HEK293 (cell line): ENCODE measurements at regions not wholly inside any gene's neighbourhood (a gene's known extent, or its start where the extent isn't known, plus 50 kb on each side); places are given as distances from the start of the nearest gene placed in this dataset.

Experiments used
- CTCF ChIA-PET: fragments of 350-600 bp; formaldehyde crosslinking; extraction: SDS; loops from one replicate; lab custom pipeline; 2021; ENCODE audit warnings: antibody characterized with exemption; lab: Yijun Ruan, JAX
- POLR2A ChIA-PET: fragments of 300-600 bp; formaldehyde crosslinking; extraction: SDS; loops from one replicate; lab custom pipeline; 2020; ENCODE audit warnings: antibody characterized with exemption, inconsistent platforms; lab: Yijun Ruan, JAX
- H3K27ac ChIP-seq: fragments of 200-500 bp; sonication (Bioruptor generic); 2 replicates; pipeline ENCODE4 v1.5.1; 2014; ENCODE audit warnings: low read depth, low read length, control low read depth, inconsistent platforms; ENCODE audit errors: extremely low read depth
- H3K36me3 ChIP-seq, 2 experiments: fragments of 200-500 bp in 1 of 2; sonication (Bioruptor generic) in 1 of 2; 1 replicate in 1 of 2; 2 replicates in 1 of 2; pipeline ENCODE4 v1.5.1; 2014 to 2017; ENCODE audit warnings: inconsistent platforms in 2 of 2, low read length in 2 of 2; ENCODE audit not compliant: control insufficient read depth in 2 of 2, insufficient read depth in 1 of 2
- H3K4me1 ChIP-seq: fragments of 200-500 bp; sonication (Bioruptor generic); 2 replicates; pipeline ENCODE4 v1.5.1; 2014; ENCODE audit warnings: mild to moderate bottlenecking, low read length, inconsistent platforms; ENCODE audit not compliant: control insufficient read depth, insufficient read depth
- H3K4me3 ChIP-seq: 2 replicates; pipeline ENCODE4 v1.5.1; 2011; ENCODE audit warnings: low read depth, mild to moderate bottlenecking, control low read depth, low read length, moderate library complexity
- H3K9me3 ChIP-seq: fragments of 200-500 bp; sonication (Bioruptor generic); 2 replicates; pipeline ENCODE4 v1.5.1; 2014; ENCODE audit warnings: low read depth, low read length, inconsistent platforms; ENCODE audit not compliant: control insufficient read depth, insufficient read depth
- MZF1 ChIP-seq: fragments of 450-650 bp; formaldehyde crosslinking; IDR thresholded peaks from 2 replicates; pipeline ENCODE4 v1.5.1; 2017; ENCODE audit warnings: missing biosample characterization, missing genetic modification characterization, borderline replicate concordance
- OVOL3 ChIP-seq: fragments of 450-650 bp; formaldehyde crosslinking; IDR thresholded peaks from 2 replicates; pipeline ENCODE4 v1.5.1; 2016; ENCODE audit warnings: missing biosample characterization, missing genetic modification characterization
- SCRT1 ChIP-seq: fragments of 450-650 bp; formaldehyde crosslinking; IDR thresholded peaks from 2 replicates; pipeline ENCODE4 v1.5.1; 2016; ENCODE audit warnings: missing biosample characterization, missing genetic modification characterization, borderline replicate concordance
- ZBTB20 ChIP-seq: fragments of 450-650 bp; formaldehyde crosslinking; IDR thresholded peaks from 2 replicates; pipeline ENCODE4 v1.5.1; 2016; ENCODE audit warnings: missing biosample characterization, missing genetic modification characterization
- ZNF169 ChIP-seq: fragments of 450-650 bp; formaldehyde crosslinking; IDR thresholded peaks from 2 replicates; pipeline ENCODE4 v1.5.1; 2016; ENCODE audit warnings: missing biosample characterization, missing genetic modification characterization
- ZNF184 ChIP-seq: fragments of 450-650 bp; IDR thresholded peaks from 2 replicates; pipeline ENCODE4 v1.5.1; 2018; ENCODE audit warnings: missing biosample characterization, mild to moderate bottlenecking, missing genetic modification characterization
- ZNF221 ChIP-seq: fragments of 450-650 bp; formaldehyde crosslinking; IDR thresholded peaks from 2 replicates; pipeline ENCODE4 v1.5.1; 2017; ENCODE audit warnings: missing biosample characterization, missing genetic modification characterization, borderline replicate concordance
- ZNF677 ChIP-seq: fragments of 450-650 bp; IDR thresholded peaks from 2 replicates; pipeline ENCODE4 v1.5.0; 2018; ENCODE audit warnings: missing biosample characterization, mild to moderate bottlenecking, missing genetic modification characterization, moderate library complexity
- ZNF707 ChIP-seq: fragments of 450-650 bp; formaldehyde crosslinking; IDR thresholded peaks from 2 replicates; pipeline ENCODE4 v1.5.1; 2016; ENCODE audit warnings: missing biosample characterization, missing genetic modification characterization
- ZNF768 ChIP-seq: fragments of 450-650 bp; formaldehyde crosslinking; IDR thresholded peaks from 2 replicates; pipeline ENCODE4 v1.5.1; 2018; ENCODE audit warnings: missing biosample characterization, mild to moderate bottlenecking, missing genetic modification characterization
- ZXDB ChIP-seq: fragments of 450-650 bp; formaldehyde crosslinking; IDR thresholded peaks from 2 replicates; pipeline ENCODE4 v1.5.1; 2016; ENCODE audit warnings: missing biosample characterization, missing genetic modification characterization
- TF ChIP-seq, protein P1 (sequence below): fragments of 450-650 bp; formaldehyde crosslinking; IDR thresholded peaks from 2 replicates; pipeline ENCODE4 v1.5.1; 2016; ENCODE audit warnings: missing biosample characterization, missing genetic modification characterization, borderline replicate concordance
- TF ChIP-seq, protein P2 (sequence below): fragments of 450-650 bp; formaldehyde crosslinking; IDR thresholded peaks from 2 replicates; pipeline ENCODE4 v1.5.1; 2017; ENCODE audit warnings: missing biosample characterization, missing genetic modification characterization
- TF ChIP-seq, protein P3 (sequence below): fragments of 450-650 bp; formaldehyde crosslinking; IDR thresholded peaks from 2 replicates; pipeline ENCODE4 v1.5.1; 2016; ENCODE audit warnings: missing biosample characterization, missing genetic modification characterization
- TF ChIP-seq, protein P4 (sequence below): fragments of 450-650 bp; formaldehyde crosslinking; IDR thresholded peaks from 2 replicates; pipeline ENCODE4 v1.5.1; 2016; ENCODE audit warnings: missing biosample characterization, missing genetic modification characterization, low read depth

DNA sequence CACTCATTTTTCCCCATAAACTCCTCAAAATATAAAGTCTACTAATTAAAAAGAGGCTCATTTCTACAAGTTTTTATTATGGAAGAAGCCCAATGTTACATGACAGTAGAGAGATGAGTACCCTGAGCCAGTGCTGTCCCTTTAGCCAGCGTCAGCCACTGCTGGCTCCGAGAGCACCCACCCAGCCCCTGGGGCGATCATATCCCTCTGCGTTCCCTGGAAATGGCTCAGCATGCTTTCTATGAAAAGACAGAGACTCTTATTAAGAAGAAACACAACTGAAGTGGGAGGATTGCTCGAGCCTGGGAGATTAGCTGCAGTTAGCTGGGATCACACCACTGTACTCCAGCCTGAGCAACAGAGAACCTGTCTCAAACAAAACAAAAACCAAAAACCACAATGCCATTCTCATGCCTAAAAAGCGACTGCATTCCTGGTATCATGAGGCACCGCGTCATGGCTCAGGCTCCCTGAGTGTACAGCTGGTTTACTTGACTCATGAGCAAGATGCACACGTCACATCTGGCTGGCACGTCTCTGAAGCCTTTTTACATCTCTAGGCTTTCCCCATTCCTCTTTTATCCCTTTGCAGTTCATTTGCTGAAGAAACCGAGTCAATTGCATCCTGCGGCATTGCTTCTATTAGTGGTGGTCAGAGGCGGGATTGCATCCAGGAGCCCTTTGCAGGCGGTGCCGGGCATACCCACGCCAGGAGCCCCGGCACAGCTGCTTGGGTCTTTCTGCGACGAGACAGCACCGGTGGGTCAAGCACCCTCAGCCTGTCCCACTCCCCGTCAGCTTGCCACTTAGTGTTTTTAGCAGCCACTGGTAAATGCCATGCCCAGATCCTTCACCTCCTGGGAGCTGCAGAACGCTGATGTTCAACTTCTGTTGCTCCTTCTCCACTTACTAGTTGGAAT is 119.9 kb downstream of the CTTN start:
- TF ChIP-seq, protein P1, sequence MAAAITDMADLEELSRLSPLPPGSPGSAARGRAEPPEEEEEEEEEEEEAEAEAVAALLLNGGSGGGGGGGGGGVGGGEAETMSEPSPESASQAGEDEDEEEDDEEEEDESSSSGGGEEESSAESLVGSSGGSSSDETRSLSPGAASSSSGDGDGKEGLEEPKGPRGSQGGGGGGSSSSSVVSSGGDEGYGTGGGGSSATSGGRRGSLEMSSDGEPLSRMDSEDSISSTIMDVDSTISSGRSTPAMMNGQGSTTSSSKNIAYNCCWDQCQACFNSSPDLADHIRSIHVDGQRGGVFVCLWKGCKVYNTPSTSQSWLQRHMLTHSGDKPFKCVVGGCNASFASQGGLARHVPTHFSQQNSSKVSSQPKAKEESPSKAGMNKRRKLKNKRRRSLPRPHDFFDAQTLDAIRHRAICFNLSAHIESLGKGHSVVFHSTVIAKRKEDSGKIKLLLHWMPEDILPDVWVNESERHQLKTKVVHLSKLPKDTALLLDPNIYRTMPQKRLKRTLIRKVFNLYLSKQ (tag by site-specific recombination), result no peak
- no peak for TF ChIP-seq ZNF169 (tag by site-specific recombination)
- TF ChIP-seq, protein P2, sequence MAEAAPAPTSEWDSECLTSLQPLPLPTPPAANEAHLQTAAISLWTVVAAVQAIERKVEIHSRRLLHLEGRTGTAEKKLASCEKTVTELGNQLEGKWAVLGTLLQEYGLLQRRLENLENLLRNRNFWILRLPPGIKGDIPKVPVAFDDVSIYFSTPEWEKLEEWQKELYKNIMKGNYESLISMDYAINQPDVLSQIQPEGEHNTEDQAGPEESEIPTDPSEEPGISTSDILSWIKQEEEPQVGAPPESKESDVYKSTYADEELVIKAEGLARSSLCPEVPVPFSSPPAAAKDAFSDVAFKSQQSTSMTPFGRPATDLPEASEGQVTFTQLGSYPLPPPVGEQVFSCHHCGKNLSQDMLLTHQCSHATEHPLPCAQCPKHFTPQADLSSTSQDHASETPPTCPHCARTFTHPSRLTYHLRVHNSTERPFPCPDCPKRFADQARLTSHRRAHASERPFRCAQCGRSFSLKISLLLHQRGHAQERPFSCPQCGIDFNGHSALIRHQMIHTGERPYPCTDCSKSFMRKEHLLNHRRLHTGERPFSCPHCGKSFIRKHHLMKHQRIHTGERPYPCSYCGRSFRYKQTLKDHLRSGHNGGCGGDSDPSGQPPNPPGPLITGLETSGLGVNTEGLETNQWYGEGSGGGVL (tag by site-specific recombination), result no peak
- TF ChIP-seq ZNF221 (tag by site-specific recombination), result no peak
- TF ChIP-seq, protein P3, sequence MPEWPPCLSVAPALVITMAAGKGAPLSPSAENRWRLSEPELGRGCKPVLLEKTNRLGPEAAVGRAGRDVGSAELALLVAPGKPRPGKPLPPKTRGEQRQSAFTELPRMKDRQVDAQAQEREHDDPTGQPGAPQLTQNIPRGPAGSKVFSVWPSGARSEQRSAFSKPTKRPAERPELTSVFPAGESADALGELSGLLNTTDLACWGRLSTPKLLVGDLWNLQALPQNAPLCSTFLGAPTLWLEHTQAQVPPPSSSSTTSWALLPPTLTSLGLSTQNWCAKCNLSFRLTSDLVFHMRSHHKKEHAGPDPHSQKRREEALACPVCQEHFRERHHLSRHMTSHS, result no peak
- no peak for TF ChIP-seq MZF1 (tag by site-specific recombination)
- TF ChIP-seq SCRT1 (tag by site-specific recombination), result no peak
- no peak for TF ChIP-seq ZNF677
- TF ChIP-seq ZXDB, result no peak
- TF ChIP-seq ZBTB20, result no peak
- no peak for TF ChIP-seq ZNF184 (tag by site-specific recombination)
- no peak for TF ChIP-seq OVOL3 (tag by site-specific recombination)
- TF ChIP-seq ZNF768 (tag by site-specific recombination), result no peak
- no peak for TF ChIP-seq ZNF707 (tag by site-specific recombination)
- POLR2A ChIA-PET, result no interaction called here
- H3K9me3 ChIP-seq, result no peaks in the 10 kb centered on the region
- no peak overlapping the region for H3K4me3 ChIP-seq
- H3K27ac ChIP-seq, result no peak overlapping the region
- CTCF ChIA-PET, result no interaction called here
- H3K4me1 ChIP-seq, result no peaks in the 10 kb centered on the region
- H3K36me3 ChIP-seq, result no peaks in the 10 kb centered on the region

DNA sequence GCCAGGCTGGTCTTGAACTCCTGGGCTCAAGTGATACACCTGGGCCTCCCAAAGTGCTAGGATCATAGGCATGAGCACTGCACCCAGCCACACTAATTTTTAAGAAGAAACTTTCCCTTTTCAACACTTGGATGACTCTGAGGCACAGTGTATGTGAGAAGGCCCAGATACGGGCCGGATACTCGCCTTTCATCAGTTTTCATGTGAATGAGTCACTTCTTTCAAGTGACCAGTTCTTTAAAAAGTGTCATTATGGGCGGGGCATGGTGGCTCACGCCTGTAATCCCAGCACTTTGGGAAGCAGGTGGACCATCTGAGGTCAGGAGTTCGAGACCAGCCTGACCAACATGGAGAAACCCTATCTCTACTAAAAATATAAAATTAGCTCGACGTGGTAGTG is 120.8 kb downstream of the CTTN start:
- Histone ChIP-seq H3K36me3 (no peaks in the 10 kb centered on the region), H3K4me3 (no peak overlapping the region), H3K27ac (no peak overlapping the region), H3K9me3 (no peaks in the 10 kb centered on the region), H3K4me1 (no peaks in the 10 kb centered on the region)
- CTCF ChIA-PET, result interaction anchor here (1.2 kb wide), 1 partner anchor 8 kb away, joined by 3 read pairs; no protein-coding TSS in a partner anchor
- POLR2A ChIA-PET, result no interaction called here
- TF ChIP-seq, protein P4, sequence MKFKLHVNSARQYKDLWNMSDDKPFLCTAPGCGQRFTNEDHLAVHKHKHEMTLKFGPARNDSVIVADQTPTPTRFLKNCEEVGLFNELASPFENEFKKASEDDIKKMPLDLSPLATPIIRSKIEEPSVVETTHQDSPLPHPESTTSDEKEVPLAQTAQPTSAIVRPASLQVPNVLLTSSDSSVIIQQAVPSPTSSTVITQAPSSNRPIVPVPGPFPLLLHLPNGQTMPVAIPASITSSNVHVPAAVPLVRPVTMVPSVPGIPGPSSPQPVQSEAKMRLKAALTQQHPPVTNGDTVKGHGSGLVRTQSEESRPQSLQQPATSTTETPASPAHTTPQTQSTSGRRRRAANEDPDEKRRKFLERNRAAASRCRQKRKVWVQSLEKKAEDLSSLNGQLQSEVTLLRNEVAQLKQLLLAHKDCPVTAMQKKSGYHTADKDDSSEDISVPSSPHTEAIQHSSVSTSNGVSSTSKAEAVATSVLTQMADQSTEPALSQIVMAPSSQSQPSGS, result no peak
